Natural killer cell (primary cell): ENCODE measurements at regions not wholly inside any gene's neighbourhood (a gene's known extent, or its start where the extent isn't known, plus 50 kb on each side); places are given as distances from the start of the nearest gene placed in this dataset.
"Not testable (repeated sequence)": the region's sequence is repeated elsewhere in the genome, so short reads cannot be mapped to it uniquely, and the experiment has no call there.

Experiments
- ATAC-seq, 3 donors: fragments of 150-1000 bp in 2 of 3; fragments of 200-7000 bp in 1 of 3; cut with Tn5 transposase; 1 replicate in 1 of 3; 2 replicates in 2 of 3; pipeline ENCODE4 v1.10.0; 2021; ENCODE audit warnings: mild to moderate bottlenecking in 2 of 3, moderate library complexity in 2 of 3
- DNase-seq, 2 donors: peaks; one replicate each; pipeline versions ENCODE4 v3.0.0 to v3.0.0-alpha.2; 2013 to 2021; ENCODE audit warnings: mixed read lengths in 1 of 2
- H3K27ac ChIP-seq: one replicate; pipeline ENCODE4 v1.5.1; 2013; ENCODE audit warnings: mild to moderate bottlenecking, low read length
- H3K27me3 ChIP-seq: one replicate; pipeline ENCODE4 v1.6.1; 2013; ENCODE audit warnings: low read length; ENCODE audit not compliant: control insufficient read depth, insufficient read depth
- H3K36me3 ChIP-seq: one replicate; pipeline ENCODE4 v1.6.1; 2013; ENCODE audit warnings: low read length; ENCODE audit not compliant: control insufficient read depth, insufficient read depth
- H3K4me1 ChIP-seq: one replicate; pipeline ENCODE4 v1.6.1; 2013; ENCODE audit warnings: low read length; ENCODE audit not compliant: control insufficient read depth, insufficient read depth
- H3K4me3 ChIP-seq: one replicate; pipeline ENCODE4 v1.5.1; 2013; ENCODE audit warnings: low read length
- H3K9me3 ChIP-seq: one replicate; pipeline ENCODE4 v1.6.1; 2013; ENCODE audit warnings: low read length; ENCODE audit not compliant: control insufficient read depth, insufficient read depth
- H3K27ac Mint-ChIP-seq, 2 donors: one replicate each; pipeline ENCODE4 v1.8.0; 2022; ENCODE audit warnings: mild to moderate bottlenecking in 2 of 2, mixed read lengths in 2 of 2, moderate library complexity in 1 of 2
- H3K27me3 Mint-ChIP-seq, 2 donors: one replicate each; pipeline ENCODE4 v1.8.0; 2022; ENCODE audit warnings: low read depth in 2 of 2, mixed read lengths in 2 of 2
- H3K36me3 Mint-ChIP-seq: one replicate; pipeline ENCODE4 v1.8.0; 2022; ENCODE audit warnings: mixed read lengths
- H3K4me1 Mint-ChIP-seq, 2 donors: one replicate each; pipeline ENCODE4 v1.8.0; 2022; ENCODE audit warnings: mixed read lengths in 2 of 2
- H3K4me3 Mint-ChIP-seq: one replicate; pipeline ENCODE4 v1.8.0; 2022; ENCODE audit warnings: mild to moderate bottlenecking, moderate library complexity, mixed read lengths
- H3K9me3 Mint-ChIP-seq, 2 donors: one replicate each; pipeline ENCODE4 v1.8.0; 2022; ENCODE audit warnings: mixed read lengths in 2 of 2
- WGBS: methylation state at CpG from one replicate; pipeline ENCODE4 v1.1.7; 2013; ENCODE audit warnings: missing lambda C conversion rate; ENCODE audit not compliant: insufficient coverage; 5-methylcytosine and 5-hydroxymethylcytosine counted together
- intact Hi-C: fragments of 100-400 bp; cut with micrococcal nuclease; formaldehyde crosslinking; loops from one replicate; pipeline ENCODE4 v1.14.2; 2022
- TF ChIP-seq, protein P1 (sequence below): fragments of 200-600 bp; IDR thresholded peaks from one replicate; pipeline ENCODE4 v1.8.0; 2022; ENCODE audit warnings: antibody characterized with exemption

DNA sequence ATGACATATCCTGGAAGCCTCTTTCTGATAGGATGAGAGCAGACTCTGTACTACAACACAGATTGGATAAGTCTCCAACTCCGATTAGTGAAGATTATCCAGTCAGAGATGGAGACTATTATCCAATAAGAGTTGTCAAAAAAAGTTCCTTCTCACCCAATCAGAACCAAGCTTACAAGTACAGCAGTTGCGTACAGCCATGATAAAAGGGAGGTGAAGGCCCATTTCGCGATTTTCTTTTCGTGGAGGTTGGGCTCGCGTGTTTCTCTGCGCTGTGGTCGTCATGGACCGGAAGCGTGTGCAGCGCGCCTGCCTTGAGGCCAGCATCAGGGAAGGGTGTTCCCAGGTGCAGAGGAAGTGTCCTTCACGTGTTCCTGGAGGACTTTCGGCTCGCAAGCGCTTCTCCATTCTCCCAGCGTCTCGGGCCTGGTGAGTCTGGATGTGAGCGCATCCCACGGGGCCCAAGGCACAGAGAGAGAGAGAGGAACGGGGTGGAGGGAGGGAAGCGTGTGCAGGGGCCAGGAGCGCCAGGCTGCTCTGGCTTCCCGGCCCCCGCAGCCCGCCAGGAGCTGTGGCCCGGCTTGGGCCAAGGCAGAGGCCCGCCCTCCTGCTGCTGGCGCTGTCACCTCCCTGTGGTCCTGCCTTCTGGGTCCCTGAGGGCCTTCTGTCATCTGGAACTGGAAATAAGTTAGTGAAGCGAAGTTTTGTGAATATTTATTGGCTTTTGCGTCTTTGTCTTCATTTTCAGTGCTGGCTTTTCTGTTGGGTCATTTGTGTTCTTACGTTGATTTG is 53.9 kb downstream of the CDRT15L2 start:
- H3K9me3 ChIP-seq, H3K36me3 Mint-ChIP-seq, H3K27ac Mint-ChIP-seq, H3K27me3 ChIP-seq, H3K4me1 ChIP-seq, intact Hi-C loops, H3K27me3 Mint-ChIP-seq, DNase-seq, H3K4me1 Mint-ChIP-seq, H3K9me3 Mint-ChIP-seq, H3K36me3 ChIP-seq, ATAC-seq, H3K4me3 Mint-ChIP-seq, H3K27ac ChIP-seq, H3K4me3 ChIP-seq: not testable (repeated sequence)
- WGBS = 96% methylated on average over 22 of the region's 33 CpGs

DNA sequence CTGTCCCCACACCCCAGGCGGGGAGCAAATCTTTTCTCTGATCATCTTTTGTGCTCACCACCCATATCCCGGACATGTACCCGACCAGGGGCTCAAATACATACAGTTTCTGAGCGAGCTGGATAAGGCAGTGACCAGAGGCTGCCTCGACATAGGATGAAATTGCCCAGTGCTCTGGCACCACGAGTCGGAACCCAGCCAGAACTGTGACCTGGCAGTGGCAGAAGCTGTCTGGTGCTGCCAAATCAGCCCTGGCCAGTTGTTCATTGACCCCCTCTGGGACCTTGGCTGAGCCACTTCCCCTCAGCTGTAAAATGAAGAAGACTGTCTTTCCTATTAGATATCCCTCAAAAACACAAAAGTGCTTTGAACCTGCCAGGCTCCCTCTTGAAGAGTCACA is 60.6 kb downstream of the CDRT15L2 start:
- not testable (repeated sequence) for ATAC-seq, H3K36me3 ChIP-seq

GRCh38 chr17:20646661-20647272 is 67.2 kb downstream of the CDRT15L2 start:
- ATAC-seq (peak; percentile 88 to 98 (median 98)), DNase-seq (peak; percentile 21 to 66)
- H3K4me3 Mint-ChIP-seq = peak overlapping the region; percentile 28
- not testable (repeated sequence) for H3K9me3 Mint-ChIP-seq, H3K36me3 ChIP-seq, H3K9me3 ChIP-seq, H3K27ac ChIP-seq, H3K27me3 ChIP-seq, H3K4me3 ChIP-seq, H3K27me3 Mint-ChIP-seq, H3K36me3 Mint-ChIP-seq
- peaks cover 28 to 32% of the 10 kb centered on the region in 2 donors for H3K4me1 Mint-ChIP-seq
- intact Hi-C loops = loop anchor here (5.0 kb wide), 1 partner anchor 56 kb away; no protein-coding TSS in a partner anchor
- WGBS = 56% methylated on average over 11 of the region's 13 CpGs
- peaks cover 11% of the 10 kb centered on the region for H3K4me1 ChIP-seq
- peak overlapping the region in 1 of 2 donors; percentile 35 for H3K27ac Mint-ChIP-seq
- TF ChIP-seq, protein P1, sequence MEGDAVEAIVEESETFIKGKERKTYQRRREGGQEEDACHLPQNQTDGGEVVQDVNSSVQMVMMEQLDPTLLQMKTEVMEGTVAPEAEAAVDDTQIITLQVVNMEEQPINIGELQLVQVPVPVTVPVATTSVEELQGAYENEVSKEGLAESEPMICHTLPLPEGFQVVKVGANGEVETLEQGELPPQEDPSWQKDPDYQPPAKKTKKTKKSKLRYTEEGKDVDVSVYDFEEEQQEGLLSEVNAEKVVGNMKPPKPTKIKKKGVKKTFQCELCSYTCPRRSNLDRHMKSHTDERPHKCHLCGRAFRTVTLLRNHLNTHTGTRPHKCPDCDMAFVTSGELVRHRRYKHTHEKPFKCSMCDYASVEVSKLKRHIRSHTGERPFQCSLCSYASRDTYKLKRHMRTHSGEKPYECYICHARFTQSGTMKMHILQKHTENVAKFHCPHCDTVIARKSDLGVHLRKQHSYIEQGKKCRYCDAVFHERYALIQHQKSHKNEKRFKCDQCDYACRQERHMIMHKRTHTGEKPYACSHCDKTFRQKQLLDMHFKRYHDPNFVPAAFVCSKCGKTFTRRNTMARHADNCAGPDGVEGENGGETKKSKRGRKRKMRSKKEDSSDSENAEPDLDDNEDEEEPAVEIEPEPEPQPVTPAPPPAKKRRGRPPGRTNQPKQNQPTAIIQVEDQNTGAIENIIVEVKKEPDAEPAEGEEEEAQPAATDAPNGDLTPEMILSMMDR = peak; percentile 85

More for the DNA sequence above, 60.6 kb downstream of the CDRT15L2 start:
- H3K9me3 ChIP-seq, DNase-seq, H3K27me3 Mint-ChIP-seq, H3K27me3 ChIP-seq, H3K4me3 ChIP-seq, H3K27ac ChIP-seq, H3K4me1 ChIP-seq, intact Hi-C loops, H3K4me1 Mint-ChIP-seq, H3K4me3 Mint-ChIP-seq, H3K27ac Mint-ChIP-seq, H3K9me3 Mint-ChIP-seq, H3K36me3 Mint-ChIP-seq: not testable (repeated sequence)
- WGBS = 95% methylated on average over 4 of the region's 7 CpGs

DNA sequence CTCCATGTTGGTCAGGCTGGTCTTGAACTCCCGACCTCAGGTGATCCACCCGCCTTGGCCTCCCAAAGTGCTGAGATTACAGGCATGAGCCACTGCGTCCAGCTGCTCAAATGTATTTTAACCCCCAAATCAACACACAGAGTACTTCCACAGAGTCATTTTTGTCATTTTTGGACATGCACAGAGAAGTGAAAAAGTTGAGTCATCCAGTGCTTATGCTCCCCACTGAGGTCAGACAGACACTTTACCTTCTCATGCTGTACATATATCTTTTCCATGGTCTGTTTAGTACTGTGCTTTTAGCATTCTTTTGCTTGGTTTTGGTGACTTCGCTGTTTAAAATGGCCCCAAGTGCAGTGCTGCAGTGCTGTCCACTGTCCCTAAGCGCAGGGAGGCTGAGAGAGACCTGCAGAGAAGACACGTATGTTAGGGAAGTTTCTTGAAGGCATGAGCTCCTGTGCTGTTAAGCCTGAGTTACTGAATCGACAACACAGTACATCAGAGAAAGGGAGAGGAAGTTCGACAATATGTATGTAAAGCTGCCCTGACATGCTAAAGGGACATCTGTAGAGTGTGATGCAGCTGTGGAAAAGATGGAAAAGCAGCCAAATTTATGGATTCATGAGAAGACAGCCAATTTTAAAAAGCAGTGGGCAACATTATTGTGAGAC is 69.7 kb downstream of the CDRT15L2 start:
- H3K9me3 ChIP-seq, H3K27ac ChIP-seq, DNase-seq, H3K4me3 Mint-ChIP-seq, ATAC-seq, H3K36me3 Mint-ChIP-seq, H3K27me3 Mint-ChIP-seq, H3K36me3 ChIP-seq, H3K27me3 ChIP-seq, H3K27ac Mint-ChIP-seq, H3K9me3 Mint-ChIP-seq, H3K4me3 ChIP-seq: not testable (repeated sequence)
- H3K4me1 ChIP-seq = peaks cover 13% of the 10 kb centered on the region
- intact Hi-C loops = loop anchor here (5.0 kb wide), 1 partner anchor 53 kb away; no protein-coding TSS in a partner anchor
- WGBS = 81% methylated on average over 8 of the region's 8 CpGs
- peaks cover 38 to 42% of the 10 kb centered on the region in 2 donors for H3K4me1 Mint-ChIP-seq

DNA sequence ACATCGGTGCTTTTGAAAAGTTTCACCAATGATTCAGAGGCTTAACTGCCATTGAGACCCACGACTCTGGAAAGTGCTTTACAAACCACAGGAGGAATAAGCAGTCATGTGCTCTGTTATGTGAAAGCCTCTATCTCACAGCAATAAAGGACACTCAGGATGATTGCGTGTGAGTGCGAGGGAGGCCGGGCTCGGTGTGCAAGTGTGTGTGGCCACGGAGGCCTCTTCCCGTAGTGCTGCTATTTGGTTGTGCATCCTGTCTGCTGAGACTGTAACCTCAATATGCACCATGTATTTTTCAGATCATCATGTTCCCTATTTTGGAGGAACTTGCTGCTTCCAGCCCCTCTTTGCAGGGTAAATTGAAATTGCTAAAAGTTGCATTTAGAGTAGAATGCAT is 71.5 kb downstream of the CDRT15L2 start:
- H3K27me3 ChIP-seq, H3K36me3 ChIP-seq, H3K4me3 Mint-ChIP-seq, H3K9me3 ChIP-seq, DNase-seq, H3K4me3 ChIP-seq, H3K36me3 Mint-ChIP-seq, H3K9me3 Mint-ChIP-seq, H3K27ac ChIP-seq, intact Hi-C loops, H3K27me3 Mint-ChIP-seq: not testable (repeated sequence)
- H3K27ac Mint-ChIP-seq = peak overlapping the region in 1 of 2 donors; percentile 61
- ATAC-seq = peak in 1 of 3 donors; percentile 55
- H3K4me1 ChIP-seq = peaks cover 13% of the 10 kb centered on the region
- H3K4me1 Mint-ChIP-seq = peaks cover 37 to 42% of the 10 kb centered on the region in 2 donors
- WGBS = 15% methylated on average over 7 of the region's 8 CpGs

DNA sequence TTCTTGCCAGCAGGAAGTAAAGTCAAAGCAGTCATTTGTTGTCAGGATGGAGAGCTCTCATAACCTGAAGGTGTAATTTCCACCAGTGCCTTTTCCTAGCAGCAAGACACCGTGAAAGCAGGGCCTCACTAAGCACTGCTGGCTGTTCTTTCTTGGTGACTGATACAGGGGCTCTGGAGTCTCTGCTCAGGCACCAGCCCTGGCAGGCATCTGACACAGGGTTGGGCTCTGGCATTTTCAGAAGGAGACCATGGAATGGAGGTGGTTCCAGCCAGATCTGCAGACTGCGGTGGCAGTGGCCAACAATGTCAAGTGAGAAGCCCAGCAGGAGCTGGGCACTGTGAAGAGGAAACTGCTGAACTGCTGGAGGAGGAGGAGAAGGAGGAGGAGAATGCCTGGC is 72.2 kb downstream of the CDRT15L2 start:
- H3K4me3 Mint-ChIP-seq, H3K27me3 Mint-ChIP-seq, intact Hi-C loops, DNase-seq, H3K9me3 ChIP-seq, H3K27me3 ChIP-seq, H3K9me3 Mint-ChIP-seq, H3K27ac ChIP-seq, H3K4me3 ChIP-seq, H3K36me3 Mint-ChIP-seq, H3K36me3 ChIP-seq: not testable (repeated sequence)
- H3K4me1 ChIP-seq = peaks cover 13% of the 10 kb centered on the region
- H3K27ac Mint-ChIP-seq = peak overlapping the region in 1 of 2 donors; percentile 61
- ATAC-seq = peak in 1 of 3 donors; percentile 20
- peaks cover 30 to 39% of the 10 kb centered on the region in 2 donors for H3K4me1 Mint-ChIP-seq
- WGBS = 88% methylated on average over 1 of the region's 2 CpGs

- H3K27me3 Mint-ChIP-seq, H3K36me3 ChIP-seq, H3K4me3 Mint-ChIP-seq, H3K9me3 ChIP-seq, H3K27me3 ChIP-seq, H3K27ac ChIP-seq, H3K4me3 ChIP-seq, H3K27ac Mint-ChIP-seq, intact Hi-C loops, H3K9me3 Mint-ChIP-seq, H3K36me3 Mint-ChIP-seq, DNase-seq: not testable (repeated sequence)
- ATAC-seq = peak in 2 of 3 donors; percentile 26 to 54
- H3K4me1 Mint-ChIP-seq = peaks cover 24 to 32% of the 10 kb centered on the region in 2 donors
- H3K4me1 ChIP-seq = peaks cover 13% of the 10 kb centered on the region
- 86% methylated on average over 1 of the region's 5 CpGs for WGBS
Observed at GRCh38 chr17:20653391-20653790, 73.9 kb downstream of the CDRT15L2 start.
